Activated CD4-positive, CD25-positive, alpha-beta regulatory T cell treated with anti-CD3 and anti-CD28 coated beads, Interleukin-2, amount 50 U/mL, for 72 hours (primary cell): ENCODE measurements at regions not wholly inside any gene's neighbourhood (a gene's known extent, or its start where the extent isn't known, plus 50 kb on each side); places are given as distances from the start of the nearest gene placed in this dataset.
A peak's percentile ranks its signal among the peaks of the same experiment; 100 is the strongest.

Experiments
- DNase-seq: peaks from one replicate; pipeline ENCODE4 v3.0.0; 2021

- no peak for DNase-seq
Measured at GRCh38 chr12:124393414-124393790, 98.5 kb downstream of the RFLNA start.

- DNase-seq, result no peak
Measured at GRCh38 chr12:124392667-124393413, 97.9 kb downstream of the RFLNA start.

GRCh38 chr12:124392271-124392666, 97.4 kb downstream of the RFLNA start:
- no peak for DNase-seq

DNA sequence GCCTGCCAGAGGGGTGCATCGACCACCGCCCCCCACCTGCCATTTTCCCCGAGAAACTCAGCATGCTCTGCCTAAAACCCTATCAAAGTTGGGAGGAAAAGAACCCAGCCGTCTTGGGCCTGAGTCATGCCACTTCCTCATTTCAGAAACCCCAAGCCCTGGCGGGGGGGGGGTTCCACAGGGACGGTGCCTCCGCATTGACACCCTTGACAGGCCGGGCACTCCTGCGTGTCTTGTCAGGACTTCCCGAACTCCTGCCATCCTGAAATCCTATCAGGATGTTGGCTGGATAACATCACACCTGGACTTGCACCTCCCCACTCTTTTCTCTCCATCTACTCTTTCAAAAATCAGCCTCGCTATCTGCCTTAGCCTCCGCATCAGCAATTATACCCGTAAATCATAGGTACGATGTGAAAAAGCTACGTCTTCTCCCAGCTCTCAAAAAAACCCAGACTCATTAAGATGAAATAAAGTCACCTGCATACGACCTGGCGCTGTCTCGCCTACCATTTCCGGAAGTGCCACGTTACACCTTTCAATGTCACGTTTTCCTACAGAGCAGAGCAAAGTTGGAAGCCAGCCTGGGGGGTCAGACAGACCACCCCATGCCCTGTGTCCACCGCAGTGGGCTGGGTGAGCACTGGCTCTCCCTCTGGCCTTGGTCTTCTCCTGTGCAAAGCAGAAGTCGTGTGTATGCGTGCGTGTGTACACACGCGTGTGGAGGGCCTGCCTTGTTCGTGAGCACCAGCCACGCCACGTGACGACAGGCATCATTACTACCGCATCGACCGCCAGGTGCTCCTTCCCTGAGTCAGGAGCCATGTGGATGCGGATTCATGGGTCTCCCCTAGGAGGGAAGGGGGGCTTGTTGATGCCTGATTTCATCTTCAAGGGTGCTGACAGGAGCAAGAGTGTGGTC, 96.7 kb downstream of the RFLNA start:
- DNase-seq, result peak; percentile 35

DNA sequence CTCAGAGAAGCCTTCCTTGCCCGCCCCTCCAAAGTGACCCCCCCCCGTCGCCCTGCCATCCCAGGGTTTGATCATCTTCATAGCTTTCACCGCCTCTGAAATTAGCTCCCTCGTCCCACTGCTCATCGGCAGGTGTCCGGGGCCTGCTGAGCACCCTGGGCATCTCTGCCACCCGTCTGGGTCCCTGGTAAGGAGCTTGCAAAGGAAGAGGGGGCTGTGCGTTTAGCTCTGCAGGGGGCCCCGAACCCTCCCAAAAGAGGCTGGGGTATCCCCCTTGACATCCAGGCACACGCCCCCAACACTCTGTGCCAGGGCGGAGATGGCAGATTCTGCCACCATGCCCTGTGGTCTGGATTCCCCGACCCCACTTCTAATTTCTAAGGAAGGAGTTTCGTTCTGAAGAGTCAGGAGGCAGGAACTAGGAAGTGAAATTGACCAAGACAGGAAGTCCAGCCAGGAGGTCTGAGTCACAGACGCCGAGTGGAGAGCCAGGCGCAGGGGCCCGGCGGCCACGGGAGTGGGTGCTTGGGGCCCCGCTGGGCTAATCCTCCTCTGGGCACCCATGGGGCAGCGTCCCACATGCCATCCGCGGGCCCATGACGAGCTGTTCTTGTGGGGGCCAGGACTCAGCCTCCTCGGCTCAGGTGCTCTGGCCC, 95.7 kb downstream of the RFLNA start:
- no peak for DNase-seq

GRCh38 chr12:124389725-124390441, 95.0 kb downstream of the RFLNA start:
- no peak for DNase-seq

- DNase-seq, result peak; percentile 60
Measured at GRCh38 chr12:124389138-124389724, 94.3 kb downstream of the RFLNA start.

- peak; percentile 50 for DNase-seq
Measured at GRCh38 chr12:124388679-124389137, 93.8 kb downstream of the RFLNA start.

DNA sequence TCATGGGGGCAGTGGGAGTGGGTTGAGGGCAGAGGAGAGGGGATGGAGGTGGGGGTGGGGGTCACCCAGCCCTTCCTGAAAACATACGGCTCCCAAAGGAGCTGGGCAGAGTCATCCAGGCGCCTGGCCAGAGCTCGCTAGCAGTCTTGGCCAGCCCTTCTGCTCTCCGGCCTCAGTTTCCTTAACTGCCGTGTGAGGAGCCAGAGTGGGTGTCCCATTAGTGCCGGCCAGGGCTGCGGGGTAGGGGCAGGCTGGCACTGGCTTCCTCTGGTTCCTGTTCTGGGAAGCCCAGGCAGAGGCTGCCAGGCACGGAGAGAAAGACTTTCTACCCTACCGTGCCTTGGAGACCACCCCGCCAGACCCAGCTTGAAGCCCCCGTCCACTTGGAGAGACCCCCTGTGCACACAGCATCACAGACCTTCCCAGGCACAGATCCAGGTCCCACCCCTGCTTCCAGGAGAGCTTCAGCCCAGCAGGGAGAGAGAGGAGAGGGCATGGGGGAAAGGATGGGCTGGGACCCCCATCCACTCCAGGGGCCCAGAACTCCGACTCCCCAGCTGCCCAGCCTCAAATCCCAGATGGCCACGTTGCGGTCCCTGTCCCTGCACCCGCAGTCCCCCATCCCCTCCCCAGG, 93.3 kb downstream of the RFLNA start:
- no peak for DNase-seq

DNA sequence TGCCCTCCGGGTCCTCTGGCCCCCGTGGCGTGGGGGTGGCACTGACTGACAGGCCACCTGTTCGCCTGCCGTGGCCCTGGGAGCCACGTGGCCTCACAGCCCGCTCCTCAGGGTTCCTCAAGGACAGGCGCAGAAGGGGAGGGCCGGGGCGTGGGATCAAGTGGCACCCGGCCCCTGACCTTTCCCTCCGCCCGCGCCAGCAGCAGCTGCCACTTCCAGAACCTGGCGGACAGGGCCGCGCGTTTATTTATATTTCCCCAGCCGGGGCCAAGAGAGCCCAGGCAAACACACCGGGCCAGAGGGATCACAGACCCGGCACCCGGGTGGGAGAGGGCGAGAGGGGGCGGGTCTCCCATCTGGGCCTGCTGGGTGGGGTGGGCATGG, 92.6 kb downstream of the RFLNA start:
- no peak for DNase-seq

GRCh38 chr12:124386661-124387527, 92.0 kb downstream of the RFLNA start:
- no peak for DNase-seq

GRCh38 chr12:124386059-124386458, 91.2 kb downstream of the RFLNA start:
- DNase-seq, result no peak

DNA sequence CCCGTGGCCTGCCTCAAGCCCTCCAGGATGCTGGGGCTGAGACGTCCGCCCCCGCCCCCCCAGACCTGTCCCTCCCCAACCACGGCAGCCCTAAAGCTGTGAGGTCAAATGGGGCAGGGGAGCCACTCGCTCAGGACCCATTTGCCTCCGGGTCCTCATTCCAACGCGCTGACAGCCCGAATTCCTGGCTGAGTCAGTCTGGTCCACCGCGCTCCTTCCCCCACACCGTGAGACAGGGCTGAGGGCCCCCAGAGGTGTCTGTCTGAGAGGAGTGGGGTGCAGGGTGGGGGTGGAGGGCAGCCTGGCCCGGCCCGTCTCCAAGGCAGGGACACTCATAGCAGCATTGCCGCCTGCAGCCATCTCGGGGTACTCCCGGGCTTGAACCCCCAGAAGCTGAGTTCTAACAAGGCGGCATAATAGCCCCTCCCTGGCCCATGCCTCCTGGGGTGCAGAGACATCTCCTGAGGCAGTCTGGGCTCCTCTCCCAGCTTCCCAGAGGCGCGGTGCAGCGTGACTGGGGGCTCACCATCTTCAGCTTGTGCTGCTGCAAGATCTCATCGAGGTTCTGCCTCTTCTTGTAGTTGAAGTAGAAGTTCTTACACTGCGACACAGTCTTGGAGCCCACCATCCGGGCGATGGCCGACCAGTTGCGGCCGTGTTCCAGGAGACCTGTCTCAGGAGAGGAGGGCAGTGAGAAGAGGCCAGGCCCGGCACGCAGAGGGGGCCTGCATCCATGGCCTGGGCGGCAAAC, 90.5 kb downstream of the RFLNA start:
- DNase-seq, result no peak

DNA sequence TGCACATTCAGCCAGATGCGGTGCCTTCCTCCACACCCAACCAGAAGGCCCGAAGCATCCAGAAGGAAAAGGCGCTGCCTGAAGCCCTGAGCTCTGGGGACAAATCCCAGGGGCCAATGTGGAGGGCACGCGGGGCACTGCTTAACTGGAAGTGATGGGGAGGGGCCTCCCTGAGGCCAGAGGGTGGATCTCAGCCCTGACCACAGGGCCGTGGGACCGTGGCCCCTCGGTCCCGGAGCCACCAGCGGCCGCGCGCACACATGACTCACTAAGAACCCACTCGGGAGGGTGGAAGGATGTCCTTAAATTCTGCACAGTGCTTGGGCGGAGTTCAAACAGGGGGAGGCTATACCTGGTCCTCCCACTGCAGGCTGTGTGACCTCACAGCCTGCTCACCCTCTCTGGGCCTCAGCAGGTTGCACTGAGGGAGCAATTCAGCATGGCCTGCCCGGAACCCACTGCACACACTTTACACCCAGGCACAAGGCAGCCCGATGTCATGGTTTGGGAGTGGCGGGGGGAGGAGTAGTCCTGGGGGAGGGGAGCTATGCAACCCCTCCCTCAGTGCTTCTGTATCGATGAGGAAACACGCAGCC, 89.5 kb downstream of the RFLNA start:
- no peak for DNase-seq

DNA sequence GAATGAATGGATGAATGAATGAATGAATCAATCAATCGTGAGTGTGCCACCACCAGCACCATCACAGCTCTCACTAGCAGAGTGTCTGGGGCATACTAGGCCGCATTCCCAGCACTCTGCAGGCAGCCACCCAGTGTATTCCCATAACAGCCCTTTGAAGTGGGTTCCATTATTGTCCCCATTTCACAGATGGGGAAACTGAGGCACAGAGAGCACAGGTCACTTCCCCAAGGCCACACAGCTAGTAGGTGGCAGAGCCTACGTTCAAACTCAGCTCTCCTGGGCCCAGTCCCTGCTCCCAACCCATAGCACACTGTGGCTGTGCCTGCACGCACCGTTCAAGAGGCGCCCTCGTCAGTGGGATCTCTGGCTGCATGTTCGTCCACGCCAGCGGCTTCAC, 88.1 kb downstream of the RFLNA start:
- DNase-seq, result no peak

DNA sequence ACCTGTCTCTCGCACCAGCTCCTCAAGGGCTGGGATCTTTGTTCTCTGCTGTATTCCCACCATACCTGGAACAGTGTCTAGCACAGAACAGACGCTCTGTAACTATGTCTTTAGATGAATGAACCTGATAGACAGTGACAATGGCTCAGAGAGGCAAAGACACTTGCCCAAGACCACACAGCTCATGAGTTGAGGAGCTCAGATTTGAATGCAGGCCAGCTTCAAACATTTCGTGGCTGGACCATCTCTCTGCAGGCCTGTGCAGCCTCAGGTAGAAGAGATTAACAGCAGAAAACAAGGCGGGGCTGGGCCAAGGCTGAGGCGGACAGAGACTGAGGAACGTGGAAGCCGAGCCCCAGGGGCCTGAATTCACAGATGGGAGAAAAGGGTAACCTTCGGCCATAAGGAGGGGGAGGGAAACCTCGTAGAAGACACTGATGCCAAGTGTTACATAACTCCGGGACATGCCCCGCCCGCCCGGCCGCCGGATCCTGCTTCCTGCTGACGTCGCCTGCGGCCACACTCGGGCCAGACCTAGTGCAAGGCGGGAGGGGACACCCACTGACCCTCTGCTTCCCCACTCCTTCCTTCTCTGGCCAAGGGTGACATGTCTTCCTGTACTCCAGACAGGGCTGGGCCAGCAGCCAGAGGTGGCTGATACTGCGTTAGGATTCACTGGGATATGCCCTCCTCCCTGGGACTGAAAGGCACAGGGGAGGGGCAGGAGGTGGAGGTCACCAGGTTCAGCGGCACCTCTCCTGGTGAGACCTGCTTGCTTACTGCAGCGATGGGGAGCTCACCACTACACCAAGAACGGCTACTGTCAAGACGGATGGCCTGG, 86.8 kb downstream of the RFLNA start:
- DNase-seq, result no peak

- DNase-seq, result no peak
Measured at GRCh38 chr12:124380796-124381455, 86.0 kb downstream of the RFLNA start.
